Hepatocyte (in vitro differentiated cells): ENCODE measurements at regions not wholly inside any gene's neighbourhood (a gene's known extent, or its start where the extent isn't known, plus 50 kb on each side); places are given as distances from the start of the nearest gene placed in this dataset.

ENCODE experiments used
- DNase-seq: peaks from one replicate; pipeline ENCODE4 v3.0.0-alpha.2; 2016; ENCODE audit warnings: low spot score
- H2AFZ ChIP-seq: fragments of 200-600 bp; sonication (generic); 2 replicates; pipeline ENCODE4 v1.6.0; 2016; ENCODE audit warnings: antibody characterized with exemption, mild to moderate bottlenecking
- H3K27ac ChIP-seq: fragments of 200-600 bp; sonication (generic); 2 replicates; pipeline ENCODE4 v1.5.1; 2016; ENCODE audit warnings: mild to moderate bottlenecking
- H3K27me3 ChIP-seq: fragments of 200-600 bp; sonication (generic); 2 replicates; pipeline ENCODE4 v1.6.1; 2016
- H3K36me3 ChIP-seq: fragments of 200-600 bp; sonication (generic); replicated peaks from 2 replicates; pipeline ENCODE4 v1.5.1; 2016; ENCODE audit warnings: low read depth; ENCODE audit not compliant: insufficient read depth
- H3K4me1 ChIP-seq: fragments of 200-600 bp; sonication (generic); 2 replicates; pipeline ENCODE4 v1.5.1; 2016; ENCODE audit warnings: mild to moderate bottlenecking, moderate library complexity; ENCODE audit not compliant: insufficient read depth
- H3K4me2 ChIP-seq: fragments of 200-600 bp; sonication (generic); 2 replicates; pipeline ENCODE4 v1.6.0; 2016
- H3K4me3 ChIP-seq: fragments of 200-600 bp; sonication (generic); 2 replicates; pipeline ENCODE4 v1.5.1; 2016; ENCODE audit warnings: mild to moderate bottlenecking
- H3K79me2 ChIP-seq: fragments of 200-600 bp; sonication (generic); 2 replicates; pipeline ENCODE4 v1.6.0; 2017; ENCODE audit warnings: mild to moderate bottlenecking
- H3K9me2 ChIP-seq: fragments of 200-600 bp; sonication (generic); replicated peaks from 2 replicates; pipeline ENCODE4 v1.6.0; 2017; ENCODE audit warnings: mild to moderate bottlenecking; ENCODE audit not compliant: insufficient read depth
- H3K9me3 ChIP-seq: fragments of 200-600 bp; sonication (generic); 2 replicates; pipeline ENCODE4 v1.5.1; 2016; ENCODE audit warnings: low read depth, mild to moderate bottlenecking
- H4K20me1 ChIP-seq: fragments of 200-600 bp; sonication (generic); 2 replicates; pipeline ENCODE4 v1.6.0; 2016; ENCODE audit warnings: mild to moderate bottlenecking; ENCODE audit not compliant: insufficient read depth, poor library complexity, severe bottlenecking
- CTCF ChIP-seq: fragments of 200-600 bp; sonication (generic); IDR thresholded peaks from 2 replicates; pipeline ENCODE4 v1.5.1; 2016; ENCODE audit warnings: antibody characterized with exemption, mild to moderate bottlenecking; ENCODE audit not compliant: poor library complexity
- EZH2 ChIP-seq: fragments of 200-600 bp; sonication (generic); IDR thresholded peaks from 2 replicates; pipeline ENCODE4 v1.6.1; 2016; ENCODE audit warnings: antibody characterized with exemption, mild to moderate bottlenecking, borderline replicate concordance
- EZH2phosphoT487 ChIP-seq: fragments of 200-600 bp; sonication (generic); IDR thresholded peaks from one replicate; pipeline ENCODE4 v1.6.1; 2018; ENCODE audit warnings: antibody characterized with exemption, mild to moderate bottlenecking, low read depth, moderate library complexity; ENCODE audit not compliant: unreplicated experiment, severe bottlenecking
- WGBS: methylation state at CpG from one replicate; pipeline ENCODE4 v1.1.6; 2016; ENCODE audit warnings: low lambda C conversion rate; ENCODE audit errors: missing lambda C conversion rate; 5-methylcytosine and 5-hydroxymethylcytosine counted together

DNA sequence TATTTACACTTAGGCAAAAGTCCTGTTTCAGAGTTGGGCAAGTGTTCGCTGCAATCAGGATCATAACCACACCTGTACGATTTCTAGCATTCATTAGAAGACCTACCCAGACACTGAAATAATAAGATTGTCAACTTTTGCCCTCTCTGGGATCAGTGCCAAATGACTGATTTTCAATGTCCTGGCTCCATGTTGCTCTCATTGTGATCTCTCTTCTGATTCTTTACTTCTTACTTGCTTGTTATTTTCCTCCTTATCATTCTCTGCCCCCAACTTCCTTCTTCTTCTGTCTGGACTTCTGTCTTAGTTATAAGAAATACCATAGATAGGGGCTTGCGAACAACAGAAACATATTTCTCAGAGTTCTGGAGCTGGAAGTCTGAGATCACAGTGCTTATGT, 94.4 kb upstream of the BMP2 start:
- H3K36me3 ChIP-seq, result no peaks in the 10 kb centered on the region
- H3K4me3 ChIP-seq, result no peak overlapping the region
- 85% methylated on average over 3 of the region's 3 CpGs for WGBS
- no peaks in the 10 kb centered on the region for H3K27me3 ChIP-seq
- H3K9me2 ChIP-seq, result no peaks in the 10 kb centered on the region
- H2AFZ ChIP-seq, result no peak overlapping the region
- H3K4me1 ChIP-seq, result no peaks in the 10 kb centered on the region
- H3K27ac ChIP-seq, result no peak overlapping the region
- no peaks in the 10 kb centered on the region for H3K79me2 ChIP-seq
- no peak for DNase-seq
- no peaks in the 10 kb centered on the region for H3K9me3 ChIP-seq
- no peak overlapping the region for H3K4me2 ChIP-seq
- no peak for TF ChIP-seq EZH2phosphoT487
- no peak for TF ChIP-seq CTCF
- no peak for TF ChIP-seq EZH2
- no peaks in the 10 kb centered on the region for H4K20me1 ChIP-seq

GRCh38 chr20:6671829-6672228, 95.7 kb upstream of the BMP2 start:
- DNase-seq, result no peak
- Histone ChIP-seq H3K27ac (no peak overlapping the region), H3K27me3 (no peaks in the 10 kb centered on the region), H3K36me3 (no peaks in the 10 kb centered on the region), H3K9me3 (no peaks in the 10 kb centered on the region), H2AFZ (no peak overlapping the region), H3K79me2 (no peaks in the 10 kb centered on the region), H3K9me2 (no peaks in the 10 kb centered on the region), H4K20me1 (no peaks in the 10 kb centered on the region), H3K4me3 (no peak overlapping the region), H3K4me1 (no peaks in the 10 kb centered on the region), H3K4me2 (no peak overlapping the region)
- no peak for TF ChIP-seq CTCF
- TF ChIP-seq EZH2, result no peak
- no peak for TF ChIP-seq EZH2phosphoT487
- whole genome bisulfite sequencing, result 98% methylated on average over 3 of the region's 3 CpGs

DNA sequence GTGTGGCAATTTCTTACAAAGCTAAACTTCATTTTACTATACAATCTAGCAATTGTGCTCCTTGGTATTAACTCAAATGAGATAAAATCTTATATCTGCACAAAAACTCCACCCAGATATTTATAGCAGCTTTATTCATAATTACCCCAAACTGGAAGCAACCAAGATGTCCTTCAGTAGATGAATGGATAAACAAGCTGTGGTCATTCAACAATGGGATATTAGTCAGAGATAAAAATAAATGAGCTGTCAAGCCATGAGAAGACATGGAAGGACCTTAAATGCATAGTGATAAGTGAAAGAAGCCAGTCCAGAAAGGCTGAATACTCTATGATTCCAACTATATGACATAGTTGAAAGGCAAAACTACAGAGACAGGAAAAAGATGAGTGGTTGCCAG, 98.9 kb upstream of the BMP2 start:
- Histone ChIP-seq H3K9me3 (no peaks in the 10 kb centered on the region), H3K4me3 (no peak overlapping the region), H3K27me3 (no peaks in the 10 kb centered on the region), H2AFZ (no peak overlapping the region), H3K79me2 (no peaks in the 10 kb centered on the region), H3K4me1 (peaks cover 22% of the 10 kb centered on the region), H3K36me3 (no peaks in the 10 kb centered on the region), H3K27ac (no peak overlapping the region), H4K20me1 (no peaks in the 10 kb centered on the region), H3K9me2 (no peaks in the 10 kb centered on the region), H3K4me2 (no peak overlapping the region)
- TF ChIP-seq EZH2, result no peak
- TF ChIP-seq CTCF, result no peak
- no peak for TF ChIP-seq EZH2phosphoT487
- no peak for DNase-seq

- no peaks in the 10 kb centered on the region for H4K20me1 ChIP-seq
- H3K4me1 ChIP-seq, result peaks cover 38% of the 10 kb centered on the region
- H3K27ac ChIP-seq, result peak overlapping the region; percentile 93
- 21% methylated on average over 4 of the region's 5 CpGs for WGBS
- H3K79me2 ChIP-seq, result no peaks in the 10 kb centered on the region
- H2AFZ ChIP-seq, result peak overlapping the region; percentile 17
- TF ChIP-seq EZH2 (no peak), EZH2phosphoT487 (no peak), CTCF (no peak)
- H3K4me3 ChIP-seq, result no peak overlapping the region
- H3K27me3 ChIP-seq, result no peaks in the 10 kb centered on the region
- no peaks in the 10 kb centered on the region for H3K9me3 ChIP-seq
- peak overlapping the region; percentile 43 for H3K4me2 ChIP-seq
- peak; percentile 34 for DNase-seq
- no peaks in the 10 kb centered on the region for H3K9me2 ChIP-seq
- H3K36me3 ChIP-seq, result no peaks in the 10 kb centered on the region
Observed at GRCh38 chr20:6665621-6666355, 101.7 kb upstream of the BMP2 start.
